ENCODE measurements at regions not wholly inside any gene's neighbourhood (a gene's known extent, or its start where the extent isn't known, plus 50 kb on each side); places are given as distances from the start of the nearest gene placed in this dataset.
A peak's percentile ranks its signal among the peaks of the same experiment; 100 is the strongest.

DNA sequence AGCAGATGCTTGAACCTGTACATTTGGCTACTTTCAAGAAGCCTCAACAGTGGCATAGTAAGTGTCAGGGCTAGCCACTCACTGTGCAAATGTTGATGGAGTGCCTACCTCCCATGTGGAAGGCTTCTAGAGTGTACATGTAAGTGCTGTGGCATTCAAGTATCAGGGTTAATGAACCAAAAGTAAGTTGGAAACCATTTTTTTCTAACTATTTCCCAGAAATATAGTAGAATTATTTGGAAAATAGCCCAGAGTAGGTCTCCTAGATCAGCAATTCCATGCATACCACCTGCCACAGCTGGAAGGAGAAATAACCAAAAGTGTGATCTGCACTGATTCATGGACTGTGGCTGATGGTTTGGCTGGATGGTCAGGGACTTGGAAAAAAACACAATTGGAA lies 53.3 kb downstream of the FOXD1 start:
- in situ Hi-C loops (cut with HindIII; ENCODE audit: low pct_ligation_motif_present, low pct_unique_long_range_greater_than_20kb, low sequenced_read_pairs): no loop called here
- no peak for DNase-seq

DNA sequence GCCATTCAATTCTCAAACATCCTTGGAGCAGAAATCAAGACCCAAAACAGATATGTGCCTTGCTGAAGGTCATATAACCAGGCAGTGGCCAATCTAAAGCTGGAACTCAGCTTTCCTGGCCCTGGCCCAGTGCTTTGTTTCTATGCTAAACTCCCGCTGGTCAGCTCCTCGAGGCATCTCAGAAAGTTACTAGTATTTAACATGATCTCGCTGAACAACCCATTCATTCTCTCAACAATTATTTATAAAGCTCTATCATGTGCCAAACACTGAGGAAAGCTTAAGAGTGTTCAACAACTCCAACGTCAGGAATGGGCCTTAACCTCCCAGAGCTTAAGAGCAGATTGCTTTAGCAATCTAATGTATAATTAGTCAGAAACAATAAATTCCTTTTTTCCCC lies 54.0 kb downstream of the FOXD1 start:
- in situ Hi-C loops (cut with HindIII; ENCODE audit: low pct_ligation_motif_present, low pct_unique_long_range_greater_than_20kb, low sequenced_read_pairs): no loop called here
- DNase-seq: no peak

DNA sequence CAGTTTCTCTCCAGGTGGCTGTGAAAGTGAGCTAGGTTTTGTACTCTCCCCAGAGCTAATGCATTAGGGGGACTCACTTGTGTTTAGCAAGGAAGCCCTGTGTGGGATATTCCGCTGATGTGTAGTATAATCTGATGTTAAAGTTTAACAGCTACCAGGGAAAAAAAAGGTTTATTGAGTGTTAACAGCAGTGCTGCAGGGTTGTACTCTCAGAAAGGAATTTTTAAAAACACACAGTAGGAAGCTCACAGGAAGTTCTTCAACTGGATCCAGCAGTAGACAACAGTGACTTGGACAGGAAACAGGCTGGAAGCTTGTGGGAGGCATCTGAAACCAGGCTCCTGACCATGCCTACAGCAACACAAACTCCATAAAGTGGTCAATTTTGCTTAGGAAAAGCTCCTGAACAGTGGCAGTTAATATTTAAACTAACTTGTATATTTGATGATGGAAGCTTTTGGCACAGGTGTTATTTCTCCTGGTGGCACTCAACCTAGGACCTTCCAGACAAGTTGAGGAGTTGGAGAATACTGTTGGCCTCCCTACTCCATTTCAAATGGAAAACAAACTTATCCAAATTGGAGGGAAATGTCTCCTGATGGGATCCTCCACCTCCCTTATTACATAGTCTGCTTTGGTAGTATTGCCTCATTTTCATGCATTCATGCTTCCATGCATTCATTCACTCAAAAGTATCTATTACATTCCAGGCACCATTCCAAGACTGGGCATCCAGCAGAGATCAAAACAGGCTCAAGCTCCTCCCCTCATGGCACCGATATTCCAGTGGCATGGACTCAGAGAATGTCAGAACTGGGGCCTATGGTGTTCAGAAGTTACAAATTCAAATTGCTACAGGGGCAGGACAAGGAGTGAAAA lies 54.7 kb downstream of the FOXD1 start:
- in situ Hi-C loops (cut with HindIII; ENCODE audit: low pct_ligation_motif_present, low pct_unique_long_range_greater_than_20kb, low sequenced_read_pairs): no loop called here
- DNase-seq: peak; percentile 22

DNA sequence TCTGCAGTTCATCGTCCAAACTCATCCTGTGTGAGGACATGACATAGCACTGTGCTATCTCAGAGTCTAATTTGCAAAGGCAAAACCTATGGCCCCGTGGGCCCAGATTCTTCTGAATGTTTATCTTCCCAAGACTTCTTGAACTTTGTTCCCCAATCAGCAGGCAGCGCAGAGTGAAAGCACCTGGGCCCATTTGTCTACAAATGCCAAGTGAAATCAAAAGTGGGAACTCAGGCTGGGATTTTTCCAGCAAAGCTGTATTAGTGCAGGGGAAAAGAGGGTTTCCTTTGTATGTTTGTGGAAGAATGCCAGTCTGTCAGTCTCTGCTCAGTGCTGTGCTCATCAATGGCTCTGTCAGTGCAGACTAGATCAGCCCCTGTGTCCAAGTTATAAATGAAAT lies 55.8 kb downstream of the FOXD1 start:
- DNase-seq: no peak
- in situ Hi-C loops (cut with HindIII; ENCODE audit: low pct_ligation_motif_present, low pct_unique_long_range_greater_than_20kb, low sequenced_read_pairs): no loop called here

DNA sequence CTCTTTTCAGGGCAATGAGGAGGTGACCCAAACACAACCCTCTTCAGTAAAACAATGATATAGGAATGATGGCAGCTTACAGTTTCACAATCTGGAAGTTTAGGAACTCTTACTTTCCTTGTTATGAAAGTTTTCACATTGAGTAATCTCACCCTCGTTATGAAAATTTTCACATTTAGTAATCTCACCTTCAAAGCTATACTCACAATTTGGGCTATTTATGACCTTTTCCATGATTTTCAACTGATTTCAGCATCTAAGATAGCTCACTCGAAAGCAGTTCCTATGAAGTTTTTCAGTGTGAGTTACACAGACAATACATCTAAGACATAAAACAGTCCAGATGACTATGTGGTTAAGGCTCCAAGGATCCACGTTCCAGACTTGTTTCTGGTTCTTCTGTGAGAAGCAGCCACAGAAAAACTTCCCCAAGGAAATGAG lies 57.1 kb downstream of the FOXD1 start:
- no peak for DNase-seq
- in situ Hi-C loops (cut with HindIII; ENCODE audit: low pct_ligation_motif_present, low pct_unique_long_range_greater_than_20kb, low sequenced_read_pairs): no loop called here

DNA sequence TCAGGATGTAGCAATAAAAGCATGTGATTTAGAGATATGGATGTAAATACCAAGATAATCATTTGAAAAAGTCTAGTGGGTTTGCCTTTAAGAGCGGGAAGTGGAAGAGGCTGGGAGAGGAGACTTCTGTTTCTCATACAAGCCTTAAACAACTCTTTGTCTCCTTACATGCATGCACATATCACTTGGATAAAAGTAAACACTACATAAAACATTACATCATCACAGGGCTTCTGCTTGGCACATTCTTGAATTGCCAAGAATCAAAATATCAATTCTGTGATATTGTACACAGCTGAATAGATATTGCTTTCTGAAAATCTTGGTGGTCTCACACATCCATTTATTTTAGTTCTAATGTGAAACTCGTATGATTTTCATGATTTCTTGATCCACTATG lies 57.6 kb downstream of the FOXD1 start:
- DNase-seq: no peak
- in situ Hi-C loops (cut with HindIII; ENCODE audit: low pct_ligation_motif_present, low pct_unique_long_range_greater_than_20kb, low sequenced_read_pairs): no loop called here

DNA sequence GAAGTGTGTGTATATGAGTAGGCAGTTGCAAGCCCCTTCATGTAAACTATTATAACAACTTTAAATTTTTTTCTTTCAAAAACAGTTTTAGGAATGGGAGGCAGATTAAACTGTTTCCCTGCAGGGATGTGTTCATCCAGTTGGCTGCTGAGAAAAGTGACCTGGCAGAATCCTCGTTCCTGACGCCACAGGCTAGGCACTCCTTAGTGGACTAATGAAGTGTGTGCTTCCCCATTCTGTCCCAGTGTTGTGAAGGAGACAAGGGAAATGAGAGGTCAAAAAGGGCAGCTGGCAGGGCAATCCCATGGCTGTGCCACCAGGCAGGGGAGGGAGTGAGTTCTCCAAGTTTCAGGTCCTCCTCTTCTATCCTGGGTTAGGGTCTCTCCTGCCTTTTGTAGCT lies 59.8 kb downstream of the FOXD1 start:
- DNase-seq: no peak
- in situ Hi-C loops (cut with HindIII; ENCODE audit: low pct_ligation_motif_present, low pct_unique_long_range_greater_than_20kb, low sequenced_read_pairs): no loop called here

DNA sequence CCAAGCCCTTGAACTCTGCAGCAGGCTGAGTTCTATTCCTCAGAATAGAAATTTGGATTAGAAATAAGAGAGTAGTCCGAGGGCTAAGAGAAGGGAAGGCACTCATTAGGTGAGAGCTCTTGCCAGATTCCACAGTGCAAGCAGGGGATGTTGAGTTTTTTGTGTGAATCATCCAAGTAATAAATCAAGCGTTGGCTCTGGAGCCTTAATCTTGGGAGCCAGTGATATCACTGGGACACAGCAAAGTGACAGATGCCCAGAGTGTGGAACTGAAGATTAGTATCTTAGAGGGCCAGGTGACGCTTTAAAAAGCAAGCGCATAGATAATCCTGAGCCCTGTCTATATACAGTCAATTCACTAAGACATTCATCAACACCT lies 60.3 kb downstream of the FOXD1 start:
- in situ Hi-C loops (cut with HindIII; ENCODE audit: low pct_ligation_motif_present, low pct_unique_long_range_greater_than_20kb, low sequenced_read_pairs): no loop called here
- peak; percentile 17 for DNase-seq

DNA sequence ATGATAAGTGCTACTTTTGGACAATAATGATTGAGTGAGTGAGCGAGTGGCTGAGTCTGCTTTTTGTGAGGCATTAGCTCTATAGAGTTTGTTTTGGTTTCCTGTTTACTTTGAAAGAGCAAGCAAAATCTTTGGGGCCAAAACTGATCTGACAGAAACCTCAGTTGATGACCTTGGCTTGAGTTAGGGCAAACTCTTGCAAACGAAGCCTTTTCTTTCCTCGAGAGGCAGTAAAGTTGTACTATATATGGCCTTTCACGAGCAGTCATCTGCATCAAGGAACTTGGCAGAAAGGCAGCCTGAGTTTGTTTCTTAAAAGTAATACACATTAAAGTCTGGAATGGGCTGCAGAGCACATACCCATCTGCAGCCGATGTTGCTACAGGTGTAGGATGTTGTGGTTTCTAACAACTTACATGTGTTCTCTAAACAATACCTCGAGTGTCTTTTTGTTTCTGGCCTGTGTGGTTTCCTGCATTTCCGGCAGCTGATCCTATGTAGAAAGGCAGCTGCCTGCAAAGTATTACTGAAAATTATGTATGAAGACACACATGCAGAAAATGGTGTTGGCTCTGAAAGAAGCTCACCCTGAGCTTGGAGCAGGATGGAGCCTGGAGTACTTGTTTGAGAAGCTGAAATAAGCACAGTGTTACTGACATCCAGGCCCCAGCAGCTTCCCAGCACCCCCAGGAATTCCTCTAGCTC lies 60.8 kb downstream of the FOXD1 start:
- in situ Hi-C loops (cut with HindIII; ENCODE audit: low pct_ligation_motif_present, low pct_unique_long_range_greater_than_20kb, low sequenced_read_pairs): no loop called here
- no peak for DNase-seq

DNA sequence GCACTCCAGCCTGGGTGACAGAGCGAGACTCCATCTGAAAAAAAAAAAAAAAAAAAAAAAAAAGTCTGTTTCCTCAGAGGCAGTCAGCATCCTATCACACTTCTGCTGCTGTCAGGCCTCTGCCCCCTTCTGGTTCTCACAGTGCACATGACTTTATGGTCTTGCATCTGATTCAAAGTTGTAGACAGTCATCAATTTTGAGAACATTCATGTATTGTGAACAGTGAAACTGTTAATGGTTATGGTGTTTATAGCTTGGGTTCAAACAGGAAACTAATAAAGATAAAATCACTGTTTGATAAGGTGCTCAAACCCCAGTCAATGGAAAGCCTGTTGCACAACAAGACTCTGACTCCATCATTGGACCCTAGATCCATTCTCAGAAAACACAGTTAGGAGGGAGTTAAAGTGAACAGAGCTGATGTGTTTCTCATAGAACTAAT lies 61.4 kb downstream of the FOXD1 start:
- in situ Hi-C loops (cut with HindIII; ENCODE audit: low pct_ligation_motif_present, low pct_unique_long_range_greater_than_20kb, low sequenced_read_pairs): no loop called here
- no peak for DNase-seq

DNA sequence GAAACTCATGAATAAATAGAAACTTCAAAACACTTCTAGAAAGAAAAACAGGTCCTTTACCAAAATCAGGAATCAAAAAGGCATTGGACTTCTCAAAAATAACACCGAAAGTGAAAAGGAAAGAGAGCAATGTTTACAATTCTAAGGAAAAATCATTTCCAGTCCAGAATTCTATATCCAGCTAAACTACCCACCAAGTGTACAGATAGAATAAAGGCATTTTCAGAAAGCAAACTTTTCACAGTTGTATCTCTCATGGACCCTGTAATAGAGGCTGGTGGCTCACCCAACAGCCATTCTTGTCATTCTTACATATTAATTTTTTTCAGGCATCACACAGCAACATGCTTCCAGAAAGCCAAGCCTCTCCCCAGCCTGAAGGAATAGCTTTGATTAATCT lies 63.7 kb downstream of the FOXD1 start:
- in situ Hi-C loops (cut with HindIII; ENCODE audit: low pct_ligation_motif_present, low pct_unique_long_range_greater_than_20kb, low sequenced_read_pairs): no loop called here
- DNase-seq: no peak

DNA sequence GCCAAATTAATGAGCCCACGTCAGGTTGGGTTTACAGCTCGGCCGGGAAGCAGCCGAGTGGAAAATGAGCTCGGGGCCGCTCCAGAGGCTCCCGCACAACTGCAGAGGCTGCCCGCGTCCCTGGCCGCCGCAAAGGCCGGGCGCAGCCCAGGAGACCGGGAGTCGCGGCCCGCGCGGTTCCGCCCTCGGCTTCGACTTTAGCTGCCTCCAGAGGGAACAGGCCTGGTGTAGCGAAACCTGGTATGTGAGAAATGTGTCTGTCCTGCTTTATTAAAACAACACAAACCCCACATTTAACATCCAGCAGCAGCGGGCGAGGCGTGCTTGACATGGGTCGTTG lies 66.2 kb downstream of the FOXD1 start:
- in situ Hi-C loops (cut with HindIII; ENCODE audit: low pct_ligation_motif_present, low pct_unique_long_range_greater_than_20kb, low sequenced_read_pairs): no loop called here
- DNase-seq: no peak

DNA sequence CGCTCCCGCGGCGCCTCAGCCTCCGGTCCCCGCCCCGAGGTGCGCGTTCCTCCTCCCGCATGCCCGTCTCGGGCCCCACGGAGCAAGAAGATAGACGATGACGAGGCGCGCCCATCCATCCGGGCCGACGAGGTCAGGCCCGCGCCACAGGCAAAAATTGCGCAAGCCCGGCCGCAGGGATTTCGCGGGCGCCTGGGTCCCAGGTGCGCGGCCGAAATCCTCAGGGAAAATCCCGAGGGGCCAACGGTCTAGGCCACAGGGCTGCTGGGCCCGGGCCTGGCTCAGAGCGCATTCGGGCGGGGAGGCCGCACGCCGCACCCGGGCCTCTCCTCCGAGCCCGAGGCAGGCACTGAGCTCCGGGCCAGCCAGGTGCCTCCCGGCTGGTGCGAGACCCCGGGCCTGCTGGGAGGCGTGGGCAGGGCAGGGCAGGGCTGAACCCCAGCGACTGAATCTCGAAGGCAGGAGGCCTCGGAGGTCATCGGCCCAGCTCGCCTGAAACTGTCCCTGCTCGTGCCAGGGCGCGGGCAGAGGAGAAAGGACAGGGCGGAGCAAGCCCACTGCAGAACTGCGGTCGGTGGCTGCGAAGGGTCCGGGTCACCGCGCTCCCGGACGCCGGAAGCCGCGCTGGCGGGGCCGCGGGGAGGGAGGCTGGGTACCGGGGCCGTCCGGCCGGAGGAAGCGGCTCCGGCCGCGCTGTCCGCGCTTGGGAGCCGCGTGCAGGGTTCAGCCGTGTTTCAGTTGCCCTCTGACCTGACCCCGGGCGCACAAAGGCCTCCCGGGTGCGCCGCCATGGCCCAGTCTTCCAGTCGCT lies 66.8 kb downstream of the FOXD1 start:
- DNase-seq: no peak
- in situ Hi-C loops (cut with HindIII; ENCODE audit: low pct_ligation_motif_present, low pct_unique_long_range_greater_than_20kb, low sequenced_read_pairs): no loop called here

DNA sequence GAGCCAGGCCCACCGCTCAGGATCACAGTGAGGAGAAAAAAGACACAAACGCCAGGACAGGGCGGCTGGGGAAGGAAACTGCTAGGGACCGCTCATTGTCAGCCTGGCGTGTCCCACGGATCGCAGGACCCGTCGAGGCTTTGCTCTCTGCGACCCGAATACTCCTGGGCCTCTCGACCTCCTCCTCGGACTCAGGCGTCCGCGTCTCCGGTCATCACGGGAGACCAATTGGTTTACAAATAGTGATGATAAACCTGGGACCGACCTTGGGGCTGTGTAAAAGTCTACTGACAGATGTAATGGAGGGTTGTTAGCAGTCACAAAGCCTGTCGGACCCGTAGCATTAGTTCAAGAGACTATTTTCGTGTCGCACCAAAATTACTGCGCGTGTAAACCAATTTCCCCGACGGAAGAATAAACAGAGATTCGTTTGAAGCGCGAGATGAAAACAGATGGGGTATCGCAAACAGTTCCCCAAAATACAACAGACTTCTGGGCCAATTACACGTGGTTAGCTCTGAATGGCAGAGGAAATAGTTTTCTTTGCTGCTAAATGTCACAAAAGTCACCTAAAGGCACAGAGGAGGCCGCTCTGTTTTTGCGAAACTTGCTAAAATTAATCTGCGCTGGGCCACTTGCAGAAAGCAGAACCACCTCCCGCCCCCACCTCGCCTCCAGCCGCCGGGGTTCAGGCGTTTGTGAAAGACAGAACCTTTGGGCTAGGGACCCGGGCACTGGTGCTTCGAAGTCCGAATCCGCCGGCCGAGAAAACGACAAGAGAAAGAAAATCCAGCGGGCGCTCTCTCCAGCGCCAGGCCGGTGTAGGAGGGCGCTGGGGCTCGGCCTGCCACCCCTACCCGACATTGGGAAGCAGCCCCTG lies 67.6 kb downstream of the FOXD1 start:
- no peak for DNase-seq
- in situ Hi-C loops (cut with HindIII; ENCODE audit: low pct_ligation_motif_present, low pct_unique_long_range_greater_than_20kb, low sequenced_read_pairs): no loop called here

DNA sequence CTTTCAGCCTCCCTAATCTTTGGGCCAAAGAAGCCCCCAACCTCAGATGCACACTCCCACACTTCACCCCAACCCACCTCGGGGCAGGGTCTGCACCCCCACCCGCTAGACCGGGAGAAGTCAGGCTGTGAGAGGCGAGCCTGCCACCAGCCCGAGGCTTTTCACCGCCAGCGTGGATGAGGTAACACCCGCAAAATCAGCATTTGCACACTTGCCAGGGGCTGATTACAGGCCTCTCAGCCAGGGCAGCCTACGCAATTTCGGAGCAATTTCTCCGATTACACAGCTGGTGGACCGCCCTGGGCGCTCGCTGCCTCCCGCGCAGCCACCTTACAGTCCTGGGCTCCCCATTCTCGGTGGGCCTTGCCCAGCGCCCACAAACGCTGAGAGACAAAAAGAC lies 68.5 kb downstream of the FOXD1 start:
- DNase-seq: no peak
- in situ Hi-C loops (cut with HindIII; ENCODE audit: low pct_ligation_motif_present, low pct_unique_long_range_greater_than_20kb, low sequenced_read_pairs): no loop called here

DNA sequence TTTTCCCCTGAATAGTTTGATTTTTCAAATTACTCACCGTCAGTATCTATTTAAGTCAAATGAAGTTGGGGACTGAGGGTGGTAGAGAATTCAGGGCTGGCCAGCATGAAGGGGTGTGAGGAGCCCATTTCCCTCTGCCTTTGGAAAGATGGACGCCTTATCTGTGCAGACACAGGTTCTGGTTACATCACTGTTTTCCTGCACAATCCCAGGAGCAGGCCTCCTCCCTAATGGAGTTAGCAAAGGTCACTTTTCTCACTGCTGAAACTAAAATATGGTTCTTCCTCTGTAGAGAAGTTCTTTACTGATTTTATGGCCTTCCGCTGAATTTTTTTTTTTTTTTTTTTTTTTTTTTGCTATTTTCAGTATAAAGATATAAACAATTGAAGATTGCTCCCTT lies 69.1 kb downstream of the FOXD1 start:
- in situ Hi-C loops (cut with HindIII; ENCODE audit: low pct_ligation_motif_present, low pct_unique_long_range_greater_than_20kb, low sequenced_read_pairs): no loop called here
- DNase-seq: no peak

DNA sequence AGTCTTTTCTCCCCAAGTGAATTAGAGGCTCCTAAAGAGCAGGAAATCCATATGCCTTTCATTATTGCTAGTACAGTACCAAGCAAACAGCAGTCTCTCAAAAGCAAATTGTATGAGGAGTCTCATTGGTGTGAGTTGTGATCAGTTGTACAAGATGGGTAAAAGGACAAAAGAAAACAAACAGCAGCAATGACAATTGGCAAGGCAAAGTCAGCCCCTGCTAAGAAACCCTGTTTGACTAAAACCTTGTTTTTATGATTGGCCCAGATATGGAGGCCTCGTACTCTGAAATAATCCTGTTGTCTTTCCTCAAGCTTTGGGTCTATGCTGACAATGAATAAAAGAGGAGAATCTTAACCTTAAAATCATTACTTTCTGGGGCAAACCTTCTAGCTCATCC lies 69.8 kb downstream of the FOXD1 start:
- in situ Hi-C loops (cut with HindIII; ENCODE audit: low pct_ligation_motif_present, low pct_unique_long_range_greater_than_20kb, low sequenced_read_pairs): no loop called here
- DNase-seq: no peak

DNA sequence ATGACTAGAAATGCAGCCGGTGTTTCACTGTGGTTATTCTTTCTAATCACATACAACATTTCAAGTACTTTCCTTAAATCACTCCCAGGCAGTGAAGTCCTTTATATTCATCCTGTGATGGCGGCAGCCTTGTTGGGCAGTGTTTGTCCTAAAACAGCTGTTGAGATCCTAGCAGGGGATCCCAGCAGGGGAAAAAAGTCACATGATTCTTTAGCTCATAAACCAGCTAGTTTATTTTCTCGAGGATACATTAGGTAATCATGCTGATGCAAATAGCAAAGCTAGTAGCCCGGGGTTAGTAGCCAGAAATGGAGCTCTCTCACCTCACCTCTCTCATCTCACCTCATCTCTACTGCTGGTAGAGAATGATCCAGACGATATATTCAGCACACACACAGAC lies 70.5 kb downstream of the FOXD1 start:
- no peak for DNase-seq
- in situ Hi-C loops (cut with HindIII; ENCODE audit: low pct_ligation_motif_present, low pct_unique_long_range_greater_than_20kb, low sequenced_read_pairs): no loop called here
